Cardiac fibroblast (primary cell): ENCODE measurements at regions not wholly inside any gene's neighbourhood (a gene's known extent, or its start where the extent isn't known, plus 50 kb on each side); places are given as distances from the start of the nearest gene placed in this dataset.

Experiments
- DNase-seq, 2 donors: peaks; one replicate each; pipeline versions ENCODE4 v3.0.0 to v3.0.0-alpha.2; 2010; ENCODE audit warnings: low read depth in 2 of 2
- H3K4me3 ChIP-seq, 2 donors: replicated peaks in 1 of 2; 1 replicate in 1 of 2; 2 replicates in 1 of 2; pipeline ENCODE4 v1.5.1; 2011; ENCODE audit warnings: low read depth in 2 of 2, low read length in 2 of 2, mild to moderate bottlenecking in 2 of 2, moderate library complexity in 1 of 2
- TF ChIP-seq, protein P1 (sequence below): IDR thresholded peaks from one replicate; pipeline ENCODE4 v1.5.1; 2011; ENCODE audit warnings: low read depth, mild to moderate bottlenecking, low read length, inconsistent platforms

DNA sequence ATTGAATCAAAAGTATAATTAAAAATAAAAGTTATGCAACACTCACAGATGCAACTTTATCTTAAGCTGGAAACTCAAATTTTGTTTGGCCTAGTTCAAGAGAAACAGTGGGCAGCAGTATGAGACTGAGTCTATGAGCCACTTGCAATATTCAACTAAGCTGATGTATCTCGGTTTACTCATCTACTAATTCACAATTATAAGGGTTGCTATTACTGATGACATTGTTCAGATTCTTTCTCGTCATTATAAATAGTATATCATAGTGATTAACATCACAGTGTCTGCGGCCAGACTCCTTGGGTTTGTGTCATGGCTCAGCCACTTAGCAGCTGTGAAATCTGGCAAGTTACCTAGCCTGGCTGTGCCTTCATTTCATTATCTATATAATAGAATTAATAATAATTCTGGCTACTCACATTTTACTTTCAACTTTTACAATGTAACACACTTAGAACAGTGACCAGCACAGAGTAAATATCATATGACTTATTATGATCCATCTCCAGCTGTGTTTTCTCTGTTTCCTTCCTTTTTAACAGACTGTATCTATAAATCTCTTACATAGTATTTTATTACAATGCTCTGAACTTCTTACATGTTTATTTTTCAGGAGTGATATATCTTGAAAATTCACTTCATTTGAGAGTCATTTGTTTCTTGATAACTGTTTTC lies 194.3 kb upstream of the RGS18 start:
- peak in 1 of 2 donors; percentile 2 for DNase-seq

DNA sequence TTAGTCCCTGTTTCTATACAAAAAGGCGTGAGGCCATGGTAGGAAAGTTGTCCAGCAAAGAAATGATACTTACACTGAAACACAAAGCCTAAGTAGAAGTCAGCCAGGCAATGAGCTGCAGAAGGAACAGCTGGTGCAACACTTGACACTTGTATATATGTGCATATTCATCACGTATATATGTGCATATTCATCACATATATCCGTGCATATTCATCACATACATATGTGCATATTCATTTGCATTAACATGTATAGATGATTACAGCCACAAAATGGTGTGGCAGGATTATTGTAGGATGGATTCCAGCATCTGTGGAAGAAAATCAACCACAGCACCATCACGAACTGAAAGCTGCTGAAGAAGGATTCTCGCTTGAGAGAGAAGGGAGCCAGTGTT lies 189.0 kb upstream of the RGS18 start:
- DNase-seq, result no peak
- H3K4me3 ChIP-seq, result no peak overlapping the region
- TF ChIP-seq, protein P1, sequence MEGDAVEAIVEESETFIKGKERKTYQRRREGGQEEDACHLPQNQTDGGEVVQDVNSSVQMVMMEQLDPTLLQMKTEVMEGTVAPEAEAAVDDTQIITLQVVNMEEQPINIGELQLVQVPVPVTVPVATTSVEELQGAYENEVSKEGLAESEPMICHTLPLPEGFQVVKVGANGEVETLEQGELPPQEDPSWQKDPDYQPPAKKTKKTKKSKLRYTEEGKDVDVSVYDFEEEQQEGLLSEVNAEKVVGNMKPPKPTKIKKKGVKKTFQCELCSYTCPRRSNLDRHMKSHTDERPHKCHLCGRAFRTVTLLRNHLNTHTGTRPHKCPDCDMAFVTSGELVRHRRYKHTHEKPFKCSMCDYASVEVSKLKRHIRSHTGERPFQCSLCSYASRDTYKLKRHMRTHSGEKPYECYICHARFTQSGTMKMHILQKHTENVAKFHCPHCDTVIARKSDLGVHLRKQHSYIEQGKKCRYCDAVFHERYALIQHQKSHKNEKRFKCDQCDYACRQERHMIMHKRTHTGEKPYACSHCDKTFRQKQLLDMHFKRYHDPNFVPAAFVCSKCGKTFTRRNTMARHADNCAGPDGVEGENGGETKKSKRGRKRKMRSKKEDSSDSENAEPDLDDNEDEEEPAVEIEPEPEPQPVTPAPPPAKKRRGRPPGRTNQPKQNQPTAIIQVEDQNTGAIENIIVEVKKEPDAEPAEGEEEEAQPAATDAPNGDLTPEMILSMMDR, result no peak

More for the DNA sequence above, 194.3 kb upstream of the RGS18 start:
- TF ChIP-seq, protein P1, result no peak
- H3K4me3 ChIP-seq, result no peak overlapping the region

DNA sequence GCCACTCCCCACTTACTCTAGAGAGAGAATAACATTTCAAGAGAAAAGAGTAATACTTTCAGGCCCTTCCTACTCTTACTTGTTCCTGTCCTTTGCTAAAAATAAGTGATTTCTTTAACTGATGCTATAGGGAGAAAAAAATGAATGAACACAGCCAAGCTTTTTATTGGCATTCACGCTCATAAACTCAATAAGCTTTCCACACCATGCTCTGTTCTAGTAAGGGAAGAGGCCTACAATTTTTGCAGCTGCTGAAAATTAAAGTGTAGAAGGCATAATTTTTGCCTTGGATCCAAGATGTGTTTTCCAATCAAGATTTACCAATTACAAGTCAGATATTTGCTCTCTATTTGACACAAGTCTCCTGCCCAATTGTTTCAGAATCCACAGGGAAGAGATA lies 188.1 kb upstream of the RGS18 start:
- H3K4me3 ChIP-seq, result no peak overlapping the region
- no peak for DNase-seq
- TF ChIP-seq, protein P1, result no peak

DNA sequence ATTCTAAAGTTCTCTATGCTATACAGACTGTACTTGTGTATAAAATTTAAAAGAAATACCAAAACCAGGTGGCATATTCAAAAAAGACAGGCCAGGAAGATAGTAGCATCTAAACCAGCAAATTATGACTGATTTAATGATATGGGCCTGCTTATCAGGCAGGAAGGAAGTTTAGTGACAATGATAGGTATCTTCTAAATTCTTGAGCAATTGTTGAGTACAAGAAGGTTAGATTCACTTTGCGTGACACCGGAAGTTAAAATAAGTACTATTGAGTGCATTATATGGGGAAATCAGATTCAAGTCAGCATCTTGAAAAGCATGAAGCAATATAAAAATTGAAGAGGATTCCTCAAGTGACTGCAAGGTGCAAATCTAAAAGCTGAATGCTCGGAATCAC lies 186.8 kb upstream of the RGS18 start:
- TF ChIP-seq, protein P1, result no peak
- no peak overlapping the region for H3K4me3 ChIP-seq

DNA sequence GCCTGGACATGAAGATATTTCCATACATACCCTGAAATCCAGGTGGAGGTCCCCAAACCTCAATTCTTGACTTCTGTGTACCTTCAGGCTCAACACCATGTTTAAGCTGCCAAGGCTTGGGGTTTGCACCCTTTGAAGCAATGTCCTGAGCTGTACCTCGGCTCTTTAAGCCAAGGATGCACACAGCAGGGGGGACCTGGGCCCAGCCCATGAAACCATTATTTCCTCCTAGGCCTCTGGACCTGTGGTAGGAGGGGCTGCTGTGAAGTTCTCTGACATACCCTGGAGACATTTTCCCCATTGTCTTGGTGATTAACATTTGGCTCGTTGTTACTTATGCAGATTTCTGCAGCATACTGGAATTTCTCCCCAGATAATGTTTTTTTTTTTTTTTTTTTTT lies 184.3 kb upstream of the RGS18 start:
- TF ChIP-seq, protein P1, result no peak
- DNase-seq, result no peak

More for the DNA sequence above, 186.8 kb upstream of the RGS18 start:
- no peak for DNase-seq

DNA sequence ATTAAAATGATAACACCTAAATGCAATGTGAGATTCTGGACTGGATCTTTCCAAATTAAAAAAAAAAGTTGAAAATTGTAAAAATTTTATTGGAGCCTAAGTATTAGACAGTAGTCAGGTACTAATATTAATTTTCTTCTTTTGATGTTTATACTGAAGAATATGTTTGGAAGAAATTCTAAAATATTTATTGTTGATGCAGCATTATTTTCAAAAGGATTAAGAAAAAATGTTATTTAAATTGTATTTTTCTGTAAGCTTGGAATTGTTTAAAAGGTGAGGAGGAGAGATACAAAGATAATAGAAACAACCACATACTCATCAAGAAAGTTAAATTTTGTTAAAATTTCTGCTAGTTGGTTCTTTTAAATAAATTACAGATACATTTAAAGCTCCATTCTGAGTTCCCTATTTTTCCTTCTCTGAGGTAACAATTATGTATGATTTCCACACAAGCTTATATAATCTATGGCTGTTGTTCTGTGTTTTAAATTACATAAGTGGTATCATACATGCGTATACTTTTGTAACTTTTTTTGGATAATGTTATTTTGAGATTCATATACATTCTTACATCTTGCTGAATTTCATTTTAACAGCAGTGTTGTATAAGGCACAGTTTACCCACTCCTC lies 180.3 kb upstream of the RGS18 start:
- DNase-seq, result no peak
- H3K4me3 ChIP-seq, result no peak overlapping the region
- TF ChIP-seq, protein P1, result no peak

More for the DNA sequence above, 184.3 kb upstream of the RGS18 start:
- H3K4me3 ChIP-seq, result no peak overlapping the region
